ENCODE measurements at regions not wholly inside any gene's neighbourhood (a gene's known extent, or its start where the extent isn't known, plus 50 kb on each side); places are given as distances from the start of the nearest gene placed in this dataset.

GRCh38 chr3:40657623-40658022 lies 132.9 kb downstream of the ZNF621 start:
- WGBS (ENCODE audit: low lambda C conversion rate, missing lambda C conversion rate): 94% methylated on average over 3 of the region's 3 CpGs
- H3K79me2 ChIP-seq: no peaks in the 10 kb centered on the region

GRCh38 chr3:40658305-40658704 lies 133.5 kb downstream of the ZNF621 start:
- no peak overlapping the region for H2AFZ ChIP-seq
- H3K9me2 ChIP-seq (replicated peaks; ENCODE audit: insufficient read depth): no peaks in the 10 kb centered on the region
- no peak overlapping the region for H3K4me3 ChIP-seq
- H3K36me3 ChIP-seq (replicated peaks; ENCODE audit: insufficient read depth, low read depth): no peaks in the 10 kb centered on the region
- H4K20me1 ChIP-seq (ENCODE audit: insufficient read depth, poor library complexity, severe bottlenecking): no peaks in the 10 kb centered on the region
- no peaks in the 10 kb centered on the region for H3K79me2 ChIP-seq
- WGBS (ENCODE audit: low lambda C conversion rate, missing lambda C conversion rate): 80% methylated on average over 5 of the region's 5 CpGs
- H3K4me1 ChIP-seq (ENCODE audit: insufficient read depth): no peaks in the 10 kb centered on the region
- H3K27me3 ChIP-seq: no peaks in the 10 kb centered on the region
- H3K9me3 ChIP-seq (ENCODE audit: low read depth): no peaks in the 10 kb centered on the region
- no peak overlapping the region for H3K27ac ChIP-seq
- no peak for DNase-seq (ENCODE audit: low spot score)
- no peak overlapping the region for H3K4me2 ChIP-seq
- no peak for TF ChIP-seq CTCF (IDR thresholded peaks at IDR 0.05; ENCODE audit: poor library complexity)
- TF ChIP-seq EZH2phosphoT487 (IDR thresholded peaks at IDR 0.05; ENCODE audit: low read depth, severe bottlenecking, unreplicated experiment): no peak
- no peak for TF ChIP-seq EZH2 (IDR thresholded peaks at IDR 0.05; ENCODE audit: borderline replicate concordance)

More at GRCh38 chr3:40657623-40658022, 132.9 kb downstream of the ZNF621 start:
- H3K9me2 ChIP-seq (replicated peaks; ENCODE audit: insufficient read depth): no peaks in the 10 kb centered on the region
- H3K27me3 ChIP-seq: no peaks in the 10 kb centered on the region
- H4K20me1 ChIP-seq (ENCODE audit: insufficient read depth, poor library complexity, severe bottlenecking): no peaks in the 10 kb centered on the region
- no peak overlapping the region for H3K4me3 ChIP-seq
- no peak overlapping the region for H3K4me2 ChIP-seq
- no peak overlapping the region for H2AFZ ChIP-seq
- no peaks in the 10 kb centered on the region for H3K36me3 ChIP-seq (replicated peaks; ENCODE audit: insufficient read depth, low read depth)
- H3K4me1 ChIP-seq (ENCODE audit: insufficient read depth): no peaks in the 10 kb centered on the region
- no peak for TF ChIP-seq EZH2phosphoT487 (IDR thresholded peaks at IDR 0.05; ENCODE audit: low read depth, severe bottlenecking, unreplicated experiment)
- no peak for TF ChIP-seq CTCF (IDR thresholded peaks at IDR 0.05; ENCODE audit: poor library complexity)
- TF ChIP-seq EZH2 (IDR thresholded peaks at IDR 0.05; ENCODE audit: borderline replicate concordance): no peak
- H3K27ac ChIP-seq: no peak overlapping the region
- no peaks in the 10 kb centered on the region for H3K9me3 ChIP-seq (ENCODE audit: low read depth)
- DNase-seq (ENCODE audit: low spot score): no peak

- no peak overlapping the region for H3K4me2 ChIP-seq
- no peaks in the 10 kb centered on the region for H3K27me3 ChIP-seq
- H3K4me3 ChIP-seq: no peak overlapping the region
- no peak overlapping the region for H3K27ac ChIP-seq
- no peaks in the 10 kb centered on the region for H3K79me2 ChIP-seq
- DNase-seq (ENCODE audit: low spot score): no peak
- no peaks in the 10 kb centered on the region for H3K4me1 ChIP-seq (ENCODE audit: insufficient read depth)
- no peaks in the 10 kb centered on the region for H3K36me3 ChIP-seq (replicated peaks; ENCODE audit: insufficient read depth, low read depth)
- no peaks in the 10 kb centered on the region for H4K20me1 ChIP-seq (ENCODE audit: insufficient read depth, poor library complexity, severe bottlenecking)
- 88% methylated on average over 1 of the region's 1 CpG for WGBS (ENCODE audit: low lambda C conversion rate, missing lambda C conversion rate)
- no peak overlapping the region for H2AFZ ChIP-seq
- TF ChIP-seq EZH2 (IDR thresholded peaks at IDR 0.05; ENCODE audit: borderline replicate concordance): no peak
- TF ChIP-seq CTCF (IDR thresholded peaks at IDR 0.05; ENCODE audit: poor library complexity): no peak
- TF ChIP-seq EZH2phosphoT487 (IDR thresholded peaks at IDR 0.05; ENCODE audit: low read depth, severe bottlenecking, unreplicated experiment): no peak
- no peaks in the 10 kb centered on the region for H3K9me3 ChIP-seq (ENCODE audit: low read depth)
- no peaks in the 10 kb centered on the region for H3K9me2 ChIP-seq (replicated peaks; ENCODE audit: insufficient read depth)
These were observed 135.8 kb downstream of the ZNF621 start for GRCh38 chr3:40660554-40660953.

- TF ChIP-seq CTCF (IDR thresholded peaks at IDR 0.05; ENCODE audit: poor library complexity): no peak
- no peak for TF ChIP-seq EZH2 (IDR thresholded peaks at IDR 0.05; ENCODE audit: borderline replicate concordance)
- TF ChIP-seq EZH2phosphoT487 (IDR thresholded peaks at IDR 0.05; ENCODE audit: low read depth, severe bottlenecking, unreplicated experiment): no peak
- Histone ChIP-seq H3K4me3 (no peak overlapping the region), H3K27ac (no peak overlapping the region), H4K20me1 (ENCODE audit: insufficient read depth, poor library complexity, severe bottlenecking) (no peaks in the 10 kb centered on the region), H3K9me2 (replicated peaks; ENCODE audit: insufficient read depth) (no peaks in the 10 kb centered on the region), H2AFZ (no peak overlapping the region), H3K79me2 (no peaks in the 10 kb centered on the region), H3K4me1 (ENCODE audit: insufficient read depth) (no peaks in the 10 kb centered on the region), H3K4me2 (no peak overlapping the region), H3K36me3 (replicated peaks; ENCODE audit: insufficient read depth, low read depth) (no peaks in the 10 kb centered on the region), H3K27me3 (no peaks in the 10 kb centered on the region), H3K9me3 (ENCODE audit: low read depth) (no peaks in the 10 kb centered on the region)
- 100% methylated on average over 1 of the region's 1 CpG for WGBS (ENCODE audit: low lambda C conversion rate, missing lambda C conversion rate)
- no peak for DNase-seq (ENCODE audit: low spot score)
These were observed 136.5 kb downstream of the ZNF621 start for GRCh38 chr3:40661284-40661683.

Measured in hepatocyte (in vitro differentiated cells).